ENCODE measurements at regions not wholly inside any gene's neighbourhood (a gene's known extent, or its start where the extent isn't known, plus 50 kb on each side); places are given as distances from the start of the nearest gene placed in this dataset.

DNA sequence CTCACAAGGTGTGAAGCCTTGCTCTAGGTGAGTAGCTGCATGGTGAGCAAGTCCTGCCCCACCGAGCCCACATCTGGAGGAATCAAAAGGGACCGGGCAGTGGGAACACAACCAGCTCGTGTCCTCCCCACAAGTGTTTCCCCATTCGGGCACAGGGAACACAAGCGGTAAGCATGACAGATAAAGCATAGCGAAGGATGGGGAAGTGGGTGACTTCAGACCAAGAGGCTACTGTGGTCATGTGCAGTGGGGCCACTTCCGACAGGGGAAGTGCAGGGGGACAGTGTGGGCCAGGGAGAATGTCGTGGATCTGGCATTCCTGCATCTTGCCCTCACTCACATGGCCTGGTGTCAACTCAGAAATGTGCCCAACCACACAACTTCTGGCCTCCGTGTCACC is 306.2 kb downstream of the FAM72C start:
- TF ChIP-seq, protein P1, sequence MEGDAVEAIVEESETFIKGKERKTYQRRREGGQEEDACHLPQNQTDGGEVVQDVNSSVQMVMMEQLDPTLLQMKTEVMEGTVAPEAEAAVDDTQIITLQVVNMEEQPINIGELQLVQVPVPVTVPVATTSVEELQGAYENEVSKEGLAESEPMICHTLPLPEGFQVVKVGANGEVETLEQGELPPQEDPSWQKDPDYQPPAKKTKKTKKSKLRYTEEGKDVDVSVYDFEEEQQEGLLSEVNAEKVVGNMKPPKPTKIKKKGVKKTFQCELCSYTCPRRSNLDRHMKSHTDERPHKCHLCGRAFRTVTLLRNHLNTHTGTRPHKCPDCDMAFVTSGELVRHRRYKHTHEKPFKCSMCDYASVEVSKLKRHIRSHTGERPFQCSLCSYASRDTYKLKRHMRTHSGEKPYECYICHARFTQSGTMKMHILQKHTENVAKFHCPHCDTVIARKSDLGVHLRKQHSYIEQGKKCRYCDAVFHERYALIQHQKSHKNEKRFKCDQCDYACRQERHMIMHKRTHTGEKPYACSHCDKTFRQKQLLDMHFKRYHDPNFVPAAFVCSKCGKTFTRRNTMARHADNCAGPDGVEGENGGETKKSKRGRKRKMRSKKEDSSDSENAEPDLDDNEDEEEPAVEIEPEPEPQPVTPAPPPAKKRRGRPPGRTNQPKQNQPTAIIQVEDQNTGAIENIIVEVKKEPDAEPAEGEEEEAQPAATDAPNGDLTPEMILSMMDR (IDR thresholded peaks at IDR 0.05), result no peak
- no peak for TF ChIP-seq POLR2A (IDR thresholded peaks at IDR 0.05)

All from body of pancreas (tissue), 4 donors.